Right renal cortex interstitium (tissue), 3 donors: ENCODE measurements at regions not wholly inside any gene's neighbourhood (a gene's known extent, or its start where the extent isn't known, plus 50 kb on each side); places are given as distances from the start of the nearest gene placed in this dataset.

ENCODE experiments used
- DNase-seq, 3 donors: peaks; one replicate each; pipeline ENCODE4 v3.0.0-alpha.2; 2013; ENCODE audit warnings: low read depth in 3 of 3, low spot score in 2 of 3

- DNase-seq: no peak
Measured at GRCh38 chr16:74035816-74036215, 260.8 kb upstream of the PSMD7 start.

GRCh38 chr16:74034862-74035261 is 261.8 kb upstream of the PSMD7 start:
- DNase-seq: no peak

DNA sequence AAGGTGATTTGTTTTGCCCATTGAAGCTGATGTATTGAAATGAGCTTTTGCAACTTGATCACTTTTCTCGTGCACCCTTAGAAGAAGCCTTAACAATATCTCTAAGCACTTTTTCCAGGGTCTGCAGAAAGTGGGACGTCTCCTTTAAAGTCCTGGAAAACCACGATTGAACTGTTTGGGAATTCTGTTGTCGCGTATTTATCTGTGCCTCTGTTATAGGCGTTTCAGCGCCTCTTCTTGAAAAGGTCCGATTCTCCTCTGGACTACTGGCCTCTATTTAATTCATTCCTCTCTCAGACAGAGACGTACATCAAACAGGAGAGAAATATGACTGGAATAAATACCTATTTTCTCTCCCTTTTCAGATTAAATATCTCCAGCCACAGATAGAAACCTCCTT is 262.4 kb upstream of the PSMD7 start:
- no peak for DNase-seq

GRCh38 chr16:74033441-74033995 is 263.1 kb upstream of the PSMD7 start:
- no peak for DNase-seq

DNA sequence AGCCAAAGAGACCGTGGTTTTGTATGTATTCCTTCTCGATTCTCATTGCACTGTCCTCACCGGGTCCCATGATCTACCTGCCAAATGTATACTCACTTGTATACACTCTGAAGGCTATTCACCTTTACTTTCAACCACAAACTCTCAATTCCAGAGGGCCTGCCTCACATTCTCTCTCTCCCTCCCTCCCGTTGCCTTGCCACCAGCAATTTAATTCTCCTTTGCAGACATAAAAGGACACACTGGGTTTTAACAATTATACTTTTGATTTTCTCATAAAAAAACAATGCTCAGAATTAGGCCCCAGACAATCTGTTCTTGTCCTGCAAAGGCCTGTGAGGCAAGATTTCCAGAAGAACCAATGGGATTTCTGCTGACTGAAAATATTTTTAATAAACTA is 265.1 kb upstream of the PSMD7 start:
- no peak for DNase-seq

GRCh38 chr16:74030000-74030706 is 266.5 kb upstream of the PSMD7 start:
- no peak for DNase-seq

DNA sequence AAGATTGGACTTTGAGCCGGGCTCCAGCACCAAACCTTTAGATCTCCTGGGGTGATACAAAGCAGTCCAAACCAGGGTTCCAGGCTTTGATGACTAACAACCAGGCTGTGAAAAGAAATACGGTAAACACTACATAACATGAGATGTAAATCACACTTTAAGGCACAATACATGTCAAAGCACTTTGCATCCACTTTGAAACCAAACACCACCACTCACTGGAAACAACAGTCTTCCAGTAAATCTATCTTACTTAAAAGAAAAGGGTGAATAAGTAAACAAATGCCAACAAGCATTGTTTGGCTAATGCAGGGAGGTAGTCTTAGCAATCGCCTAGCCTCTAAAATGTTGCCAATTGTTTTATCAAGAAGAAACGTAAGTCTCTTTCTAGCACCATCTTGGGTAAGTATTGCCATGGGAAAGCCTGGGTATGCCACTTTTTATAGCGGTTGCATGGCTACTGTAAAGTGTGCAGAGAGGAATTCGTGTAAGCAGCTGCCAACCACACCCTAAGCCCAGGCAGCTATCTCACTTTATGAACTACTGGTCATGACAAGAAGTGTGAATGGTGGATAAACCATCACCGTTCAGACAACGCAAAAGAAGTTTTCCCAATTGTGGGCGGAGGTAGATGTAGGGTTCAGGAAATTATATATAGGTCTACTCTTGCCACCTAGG is 267.4 kb upstream of the PSMD7 start:
- DNase-seq: no peak

- no peak for DNase-seq
Measured at GRCh38 chr16:74026373-74027281, 270.0 kb upstream of the PSMD7 start.

GRCh38 chr16:74024953-74025352 is 271.7 kb upstream of the PSMD7 start:
- no peak for DNase-seq

DNA sequence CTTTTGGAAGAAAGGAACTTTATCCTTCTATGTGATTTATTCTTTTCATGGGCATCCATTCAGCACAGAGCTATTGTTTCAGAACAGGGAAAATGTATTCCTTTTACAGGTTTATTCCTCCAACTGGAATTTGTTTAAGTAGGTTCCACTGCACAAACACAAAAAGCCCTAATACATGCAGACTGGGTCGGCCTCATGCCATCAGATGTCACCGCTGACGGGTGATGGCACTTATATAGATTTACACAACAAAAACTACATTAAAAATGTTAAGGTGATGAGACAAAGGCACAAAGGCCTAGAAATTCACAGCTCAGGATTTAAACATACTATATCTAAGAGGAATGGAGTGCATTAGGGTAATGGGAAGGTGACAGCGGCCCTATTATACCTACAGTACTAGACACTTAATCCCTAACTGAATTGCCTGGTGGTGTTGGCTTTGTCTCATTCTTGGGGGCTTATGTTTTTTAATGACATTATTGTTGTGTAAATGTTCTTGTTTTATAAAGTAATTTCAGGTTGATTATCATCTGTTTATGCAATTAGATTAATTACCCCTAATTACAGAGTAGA is 276.4 kb upstream of the PSMD7 start:
- no peak for DNase-seq

- DNase-seq: no peak
Measured at GRCh38 chr16:74019612-74020011, 277.0 kb upstream of the PSMD7 start.

GRCh38 chr16:74015953-74016352 is 280.7 kb upstream of the PSMD7 start:
- no peak for DNase-seq

GRCh38 chr16:73998707-73999106 is 297.9 kb upstream of the PSMD7 start:
- no peak for DNase-seq

GRCh38 chr16:73997971-73998370 is 298.6 kb upstream of the PSMD7 start:
- DNase-seq: no peak

- no peak for DNase-seq
Measured at GRCh38 chr16:73997340-73997711, 299.3 kb upstream of the PSMD7 start.

- no peak for DNase-seq
Measured at GRCh38 chr16:73996624-73997339, 299.8 kb upstream of the PSMD7 start.

DNA sequence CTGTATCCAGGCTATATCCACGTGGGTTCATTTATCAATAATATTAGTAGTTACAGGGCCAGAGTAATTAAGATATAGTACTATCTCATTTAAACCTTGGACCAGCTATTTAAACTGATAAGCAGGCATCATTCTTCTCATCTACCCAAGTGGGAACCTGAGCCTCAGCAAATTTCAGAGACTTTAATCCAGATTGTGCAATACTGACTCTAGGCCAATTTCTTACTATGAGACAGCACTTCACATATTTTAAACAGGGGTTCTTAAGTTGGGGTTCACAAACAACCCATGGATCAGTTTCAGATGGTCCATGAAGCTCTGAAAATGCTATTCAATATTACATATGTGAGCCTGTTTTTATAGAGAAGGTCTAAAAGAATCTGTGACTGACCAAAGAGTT is 302.7 kb upstream of the PSMD7 start:
- no peak for DNase-seq

- no peak for DNase-seq
Measured at GRCh38 chr16:73978407-73978784, 318.2 kb upstream of the PSMD7 start.

DNA sequence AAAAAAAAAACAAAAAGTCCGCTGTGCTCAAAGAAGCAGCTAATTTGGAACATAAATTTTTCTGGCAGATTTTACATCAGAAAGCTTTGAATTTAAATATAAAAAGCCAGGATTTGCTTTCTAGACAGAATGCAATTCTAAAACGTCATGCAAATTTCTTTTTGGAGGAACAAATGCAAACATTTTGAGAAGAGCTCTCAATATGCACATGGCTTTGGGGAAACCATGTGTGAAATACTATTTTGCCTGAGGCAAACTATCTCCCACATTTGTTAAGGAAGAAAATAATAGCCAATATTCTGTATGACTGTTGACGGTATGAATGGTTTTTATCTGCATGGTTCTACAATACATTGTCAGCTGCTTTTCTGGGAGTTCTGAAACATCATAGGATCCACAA is 320.0 kb upstream of the PSMD7 start:
- DNase-seq: no peak

GRCh38 chr16:73973174-73973573 is 323.4 kb upstream of the PSMD7 start:
- DNase-seq: no peak
